Fibroblast of lung (primary cell): ENCODE measurements at regions not wholly inside any gene's neighbourhood (a gene's known extent, or its start where the extent isn't known, plus 50 kb on each side); places are given as distances from the start of the nearest gene placed in this dataset.

ENCODE experiments used
- DNase-seq, 2 donors: peaks; one replicate each; pipeline versions ENCODE4 v3.0.0 to v3.0.0-alpha.2; 2010; ENCODE audit warnings: low read depth in 2 of 2
- H2AFZ ChIP-seq: 2 replicates; pipeline ENCODE4 v1.5.1; 2012; ENCODE audit warnings: low read length, control low read depth, inconsistent platforms
- H3K27ac ChIP-seq: 2 replicates; pipeline ENCODE4 v1.5.1; 2011; ENCODE audit warnings: low read length, control low read depth; ENCODE audit not compliant: insufficient read depth
- H3K27me3 ChIP-seq: 2 replicates; pipeline ENCODE4 v1.5.1; 2011; ENCODE audit warnings: mild to moderate bottlenecking, low read length; ENCODE audit not compliant: control insufficient read depth, insufficient read depth
- H3K36me3 ChIP-seq: 2 replicates; pipeline ENCODE4 v1.5.1; 2011; ENCODE audit warnings: low read length; ENCODE audit not compliant: control insufficient read depth, insufficient read depth
- H3K4me1 ChIP-seq: 2 replicates; pipeline ENCODE4 v1.5.1; 2011; ENCODE audit warnings: low read length; ENCODE audit not compliant: control insufficient read depth, insufficient read depth; ENCODE audit errors: extremely low read depth
- H3K4me2 ChIP-seq: 2 replicates; pipeline ENCODE4 v1.5.1; 2011; ENCODE audit warnings: low read length, control low read depth; ENCODE audit not compliant: insufficient read depth; ENCODE audit errors: extremely low read depth
- H3K4me3 ChIP-seq, 4 experiments: fragments of 200-600 bp in 1 of 4; sonication (generic) in 1 of 4; replicated peaks in 1 of 4; 2 replicates each; pipeline ENCODE4 v1.5.1; 2011 to 2016; ENCODE audit warnings: low read length in 4 of 4, low read depth in 3 of 4, mild to moderate bottlenecking in 3 of 4, control low read depth in 2 of 4, inconsistent platforms in 1 of 4, mixed read lengths in 1 of 4; ENCODE audit not compliant: insufficient read depth in 1 of 4; ENCODE audit errors: control extremely low read depth in 1 of 4
- H3K79me2 ChIP-seq: 2 replicates; pipeline ENCODE4 v1.5.1; 2012; ENCODE audit warnings: mild to moderate bottlenecking, low read length, inconsistent platforms; ENCODE audit not compliant: control insufficient read depth, insufficient read depth
- H3K9ac ChIP-seq: 2 replicates; pipeline ENCODE4 v1.5.1; 2011; ENCODE audit warnings: mild to moderate bottlenecking, low read length, control low read depth; ENCODE audit not compliant: insufficient read depth
- H3K9me3 ChIP-seq: 2 replicates; pipeline ENCODE4 v1.5.1; 2012; ENCODE audit warnings: low read depth, low read length; ENCODE audit not compliant: control insufficient read depth, insufficient read depth
- H4K20me1 ChIP-seq: 2 replicates; pipeline ENCODE4 v1.5.1; 2011; ENCODE audit warnings: low read length; ENCODE audit not compliant: control insufficient read depth, insufficient read depth; ENCODE audit errors: extremely low read depth
- CTCF ChIP-seq, 2 donors: IDR thresholded peaks in 1 of 2; conservative IDR thresholded peaks in 1 of 2; 1 replicate in 1 of 2; 2 replicates in 1 of 2; pipeline ENCODE4 v1.5.1; 2011 to 2012; ENCODE audit warnings: low read length in 2 of 2, control low read depth in 1 of 2, inconsistent platforms in 1 of 2, low read depth in 1 of 2, mild to moderate bottlenecking in 1 of 2
- EZH2 ChIP-seq: IDR thresholded peaks from 2 replicates; pipeline ENCODE4 v1.5.1; 2012; ENCODE audit warnings: low read length, control low read depth, mild to moderate bottlenecking; ENCODE audit errors: missing control alignments

GRCh38 chr2:219878516-219878915 is 251.1 kb downstream of the SLC4A3 start:
- Histone ChIP-seq H3K4me3 (no peak overlapping the region), H3K4me2 (no peak overlapping the region), H3K27ac (no peak overlapping the region), H4K20me1 (no peaks in the 10 kb centered on the region), H3K9me3 (no peaks in the 10 kb centered on the region), H3K4me1 (no peaks in the 10 kb centered on the region), H3K9ac (no peak overlapping the region), H2AFZ (no peak overlapping the region), H3K36me3 (no peaks in the 10 kb centered on the region), H3K79me2 (no peaks in the 10 kb centered on the region), H3K27me3 (no peaks in the 10 kb centered on the region)
- no peak for DNase-seq
- TF ChIP-seq CTCF (conservative IDR thresholded peaks at IDR 0.05 in 1 of 2, IDR thresholded peaks at IDR 0.05 in 1 of 2; ENCODE audit: low read depth in 1 of 2, low read length in 2 of 2) (no peak), EZH2 (no peak)

GRCh38 chr2:219881851-219882250 is 254.4 kb downstream of the SLC4A3 start:
- Histone ChIP-seq H3K9me3 (no peaks in the 10 kb centered on the region), H3K4me2 (no peak overlapping the region), H4K20me1 (no peaks in the 10 kb centered on the region), H3K9ac (no peak overlapping the region), H3K27me3 (no peaks in the 10 kb centered on the region), H2AFZ (no peak overlapping the region), H3K36me3 (no peaks in the 10 kb centered on the region), H3K27ac (no peak overlapping the region), H3K79me2 (no peaks in the 10 kb centered on the region), H3K4me1 (no peaks in the 10 kb centered on the region), H3K4me3 (no peak overlapping the region)
- no peak for DNase-seq
- TF ChIP-seq CTCF (conservative IDR thresholded peaks at IDR 0.05 in 1 of 2, IDR thresholded peaks at IDR 0.05 in 1 of 2; ENCODE audit: low read depth in 1 of 2, low read length in 2 of 2) (no peak), EZH2 (no peak)

- Histone ChIP-seq H3K36me3 (no peaks in the 10 kb centered on the region), H3K4me3 (no peak overlapping the region), H2AFZ (no peak overlapping the region), H3K27me3 (no peaks in the 10 kb centered on the region), H3K9ac (no peak overlapping the region), H3K79me2 (no peaks in the 10 kb centered on the region), H3K4me1 (no peaks in the 10 kb centered on the region), H3K4me2 (no peak overlapping the region), H3K27ac (no peak overlapping the region), H4K20me1 (no peaks in the 10 kb centered on the region), H3K9me3 (no peaks in the 10 kb centered on the region)
- TF ChIP-seq CTCF (conservative IDR thresholded peaks at IDR 0.05 in 1 of 2, IDR thresholded peaks at IDR 0.05 in 1 of 2; ENCODE audit: low read depth in 1 of 2, low read length in 2 of 2) (peak; percentile 13 to 14), EZH2 (no peak)
- DNase-seq: no peak
These were observed 259.2 kb downstream of the SLC4A3 start for GRCh38 chr2:219886615-219887014.
